ENCODE measurements at regions not wholly inside any gene's neighbourhood (a gene's known extent, or its start where the extent isn't known, plus 50 kb on each side); places are given as distances from the start of the nearest gene placed in this dataset.

DNA sequence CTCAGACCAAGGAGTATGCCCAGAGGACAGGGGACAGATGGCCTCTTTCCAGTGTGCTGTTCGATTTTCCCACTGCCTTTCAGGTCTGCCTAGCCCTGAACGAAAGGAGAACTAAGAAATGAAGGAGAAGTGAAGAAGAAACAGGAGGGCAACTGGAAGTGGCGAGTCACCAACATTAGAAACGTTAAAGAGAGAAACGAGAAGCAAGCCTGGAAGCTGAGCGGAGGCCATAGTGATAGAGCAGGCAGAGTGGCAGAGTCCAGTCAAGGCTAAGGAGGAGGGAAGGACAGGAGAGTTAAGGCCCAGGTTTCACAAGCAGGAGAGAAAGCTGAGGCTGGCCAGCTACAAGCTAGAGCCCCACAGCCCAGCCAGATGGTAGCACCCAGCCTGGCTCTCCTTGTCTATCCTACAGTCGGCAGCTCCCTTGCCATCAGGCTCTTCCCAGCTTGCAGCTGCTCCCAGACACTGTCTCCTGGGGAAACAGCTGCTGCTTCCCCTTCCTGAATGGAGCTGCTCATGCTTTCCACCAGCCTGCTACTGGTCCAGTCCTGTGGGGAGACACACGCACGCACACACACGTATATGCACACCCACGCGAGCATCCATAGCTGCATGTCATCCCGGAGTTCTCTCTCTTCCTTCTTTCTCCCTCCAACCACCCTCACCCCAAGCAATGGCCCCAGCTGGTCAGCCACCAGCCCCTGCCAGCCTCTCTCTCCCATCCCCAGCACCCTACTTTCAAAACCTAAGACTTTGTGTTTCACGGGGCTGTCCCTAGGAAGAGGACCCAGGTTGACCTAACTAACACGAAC is 139.7 kb upstream of the CCND2 start:
- DNase-seq, result no peak

DNA sequence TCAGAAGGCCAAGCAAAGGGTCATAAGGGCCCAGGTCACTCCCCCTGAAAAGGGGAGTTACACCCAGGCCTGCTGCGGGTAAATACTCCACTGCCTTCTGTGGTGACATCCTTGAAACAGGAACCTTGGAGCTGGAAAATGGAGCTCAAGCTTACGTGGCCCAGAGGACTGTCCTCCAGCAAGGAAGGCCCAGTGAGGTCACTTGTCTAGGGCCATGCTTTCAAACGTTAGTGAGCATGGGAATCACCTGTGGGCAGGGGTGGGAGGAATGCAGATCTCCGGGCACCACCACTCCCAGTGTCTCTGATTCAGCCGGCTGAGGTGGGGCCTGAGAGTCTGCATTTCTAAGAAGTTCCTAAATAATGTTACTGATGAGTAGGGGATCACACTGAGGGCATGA is 140.5 kb upstream of the CCND2 start:
- no peak for DNase-seq

DNA sequence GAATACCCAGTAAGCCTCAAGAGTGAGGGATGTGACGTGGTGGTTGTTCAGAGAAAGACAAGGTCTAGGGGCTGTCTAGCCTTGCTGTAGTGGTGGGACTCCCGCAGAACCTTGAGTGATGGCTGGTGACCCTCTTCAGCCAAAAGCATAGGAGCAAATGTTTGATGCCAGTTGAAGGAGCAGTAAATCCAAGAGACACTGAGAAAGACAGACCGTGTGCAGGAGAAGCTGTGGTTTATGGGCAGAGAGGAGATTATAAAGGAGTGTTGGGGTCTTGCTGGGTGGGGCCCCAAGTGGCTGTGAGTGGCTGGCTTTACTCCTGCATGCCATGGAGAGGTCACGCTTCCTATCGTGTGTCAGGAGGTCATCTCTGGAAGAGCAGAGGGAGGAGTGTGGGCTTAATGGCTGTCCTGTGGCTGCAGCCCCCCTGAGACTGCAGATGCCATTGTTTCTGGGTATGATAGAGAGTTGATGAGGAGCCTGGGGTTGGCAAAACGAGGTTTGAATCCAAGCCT is 152.0 kb upstream of the CCND2 start:
- DNase-seq, result no peak

DNA sequence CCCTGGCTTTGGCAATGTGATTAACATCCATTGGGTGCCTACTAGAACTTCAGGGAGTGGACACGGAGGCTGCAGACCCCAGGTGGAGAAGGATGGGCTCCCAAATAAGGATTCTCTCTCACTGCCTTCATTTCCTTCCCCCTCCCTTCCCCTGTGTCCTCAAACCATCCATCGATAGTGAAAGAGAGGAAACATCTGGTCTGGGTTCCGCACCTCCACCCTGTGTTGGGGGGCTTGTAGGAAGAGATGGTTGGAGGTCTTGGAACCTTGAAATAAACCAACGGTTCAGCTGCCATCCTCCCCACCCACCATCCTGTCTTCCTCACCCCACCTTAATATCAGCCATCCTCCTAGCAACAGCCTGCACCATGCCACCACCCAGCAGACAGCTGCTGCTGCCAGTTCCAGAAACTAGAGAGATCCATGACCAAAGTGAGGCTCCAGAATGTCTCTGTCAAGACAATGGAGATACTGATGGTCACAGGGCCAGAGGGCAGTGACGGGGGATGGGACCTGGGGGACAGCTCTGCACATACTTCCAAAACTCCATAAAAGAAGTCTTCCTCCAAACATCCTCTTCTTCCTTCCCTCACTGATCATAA is 153.1 kb upstream of the CCND2 start:
- no peak for DNase-seq

DNA sequence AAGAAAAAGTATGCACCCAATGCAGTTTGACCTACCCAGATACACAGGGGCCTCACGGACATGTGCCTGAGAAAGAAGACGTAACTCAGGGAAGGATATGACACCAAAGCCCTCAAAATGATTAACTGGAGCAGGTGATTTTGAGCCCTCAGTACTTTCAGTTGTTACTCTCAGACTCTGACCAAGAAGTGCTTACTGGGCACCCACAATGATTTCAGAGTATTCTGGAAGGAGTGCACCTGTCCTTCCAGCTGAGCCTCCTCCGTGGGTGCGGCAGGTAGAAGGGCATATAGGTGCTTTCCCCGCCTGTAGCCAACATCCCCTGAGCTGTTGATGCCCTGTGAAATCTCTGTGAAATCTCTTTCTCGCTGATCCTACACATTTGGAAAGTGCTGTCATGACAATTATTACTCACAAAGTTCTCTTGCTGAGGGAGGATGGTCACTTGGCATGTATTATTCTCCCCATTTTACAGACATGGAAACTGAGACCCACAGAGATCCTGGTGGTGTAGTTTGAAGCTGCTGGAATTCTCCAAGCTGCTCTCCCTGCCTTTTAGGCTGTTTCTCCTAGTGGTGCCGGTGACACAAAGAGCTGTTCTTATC is 154.3 kb upstream of the CCND2 start:
- no peak for DNase-seq

DNA sequence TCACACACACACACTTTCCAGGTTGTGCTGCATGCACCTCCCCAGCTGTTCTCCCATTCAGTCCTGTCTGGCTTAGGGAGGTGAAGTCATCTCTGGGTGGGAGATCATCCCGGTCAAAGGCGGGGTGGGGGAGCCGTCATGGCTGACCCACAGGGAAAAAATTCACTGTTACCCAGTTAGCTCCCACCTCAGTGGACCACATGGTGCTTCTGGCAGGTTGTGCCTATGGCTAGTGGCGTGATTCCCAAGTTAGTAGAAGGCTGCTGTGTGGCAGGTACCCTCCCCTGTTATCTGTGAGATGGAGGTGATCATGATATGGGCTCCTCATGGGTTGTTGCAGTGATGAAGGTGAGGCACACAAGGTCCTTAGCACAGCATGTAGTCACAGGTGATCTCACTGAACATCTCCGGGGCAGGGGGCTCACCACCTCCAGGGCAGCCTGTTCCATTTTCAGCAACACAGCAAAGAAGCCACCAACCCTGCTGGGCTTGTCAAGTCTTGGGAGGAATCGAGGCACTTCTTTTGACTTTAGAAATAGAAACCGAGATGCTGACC is 154.9 kb upstream of the CCND2 start:
- DNase-seq, result no peak

DNA sequence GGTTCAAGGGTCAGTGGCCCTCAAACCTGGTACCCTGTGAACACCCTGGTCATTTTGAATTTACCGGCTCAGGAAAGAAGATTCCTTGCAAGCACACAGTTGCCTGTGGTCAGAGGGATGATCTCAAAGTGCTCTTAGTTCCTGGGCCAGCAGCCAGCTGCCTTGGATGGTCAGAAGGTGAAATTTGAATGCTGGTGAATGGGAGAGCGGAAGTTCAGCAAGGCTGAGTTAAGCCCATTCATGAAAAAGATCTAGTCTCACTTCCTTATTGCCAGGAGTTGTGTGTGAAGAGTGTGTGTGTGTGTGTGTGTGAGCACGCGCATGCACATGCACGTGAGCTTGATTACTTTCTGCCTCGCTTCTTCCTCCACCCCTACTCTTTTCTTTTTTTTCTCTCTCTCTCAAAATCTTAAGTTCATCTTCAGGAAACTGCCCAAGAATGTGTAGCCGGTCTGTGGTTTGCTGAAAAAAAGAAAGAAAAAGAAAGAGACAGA is 155.5 kb upstream of the CCND2 start:
- no peak for DNase-seq

DNA sequence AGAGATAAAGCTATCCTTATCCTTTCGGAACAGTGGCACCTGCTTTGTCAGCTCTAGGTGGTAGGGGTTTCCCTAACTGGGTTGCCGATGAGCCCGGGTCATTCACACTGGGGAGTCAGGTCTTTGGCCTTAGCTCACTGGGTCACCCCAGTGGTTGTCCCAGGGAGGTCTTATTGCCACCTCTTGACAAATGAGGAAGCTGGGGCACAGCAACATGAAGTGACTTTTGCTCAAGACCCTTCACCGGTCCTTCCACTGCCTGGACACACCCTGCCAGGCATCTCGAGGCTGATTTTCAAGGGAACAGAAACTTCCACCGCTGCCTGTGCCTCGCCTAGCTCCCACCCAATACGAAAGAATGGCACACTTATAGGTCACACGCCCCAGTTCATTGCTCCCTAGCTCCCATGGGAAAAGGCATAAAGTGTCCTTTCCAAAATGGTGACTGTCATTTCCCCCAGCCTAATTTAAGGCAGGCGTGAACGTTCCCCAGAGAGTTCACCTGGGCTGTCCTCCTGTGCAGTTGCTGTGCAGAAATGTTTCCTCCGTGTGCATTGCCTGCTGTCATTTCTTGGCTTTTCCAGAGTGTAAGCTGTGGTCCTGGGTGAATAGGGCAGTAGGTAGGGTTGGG is 156.1 kb upstream of the CCND2 start:
- no peak for DNase-seq

DNA sequence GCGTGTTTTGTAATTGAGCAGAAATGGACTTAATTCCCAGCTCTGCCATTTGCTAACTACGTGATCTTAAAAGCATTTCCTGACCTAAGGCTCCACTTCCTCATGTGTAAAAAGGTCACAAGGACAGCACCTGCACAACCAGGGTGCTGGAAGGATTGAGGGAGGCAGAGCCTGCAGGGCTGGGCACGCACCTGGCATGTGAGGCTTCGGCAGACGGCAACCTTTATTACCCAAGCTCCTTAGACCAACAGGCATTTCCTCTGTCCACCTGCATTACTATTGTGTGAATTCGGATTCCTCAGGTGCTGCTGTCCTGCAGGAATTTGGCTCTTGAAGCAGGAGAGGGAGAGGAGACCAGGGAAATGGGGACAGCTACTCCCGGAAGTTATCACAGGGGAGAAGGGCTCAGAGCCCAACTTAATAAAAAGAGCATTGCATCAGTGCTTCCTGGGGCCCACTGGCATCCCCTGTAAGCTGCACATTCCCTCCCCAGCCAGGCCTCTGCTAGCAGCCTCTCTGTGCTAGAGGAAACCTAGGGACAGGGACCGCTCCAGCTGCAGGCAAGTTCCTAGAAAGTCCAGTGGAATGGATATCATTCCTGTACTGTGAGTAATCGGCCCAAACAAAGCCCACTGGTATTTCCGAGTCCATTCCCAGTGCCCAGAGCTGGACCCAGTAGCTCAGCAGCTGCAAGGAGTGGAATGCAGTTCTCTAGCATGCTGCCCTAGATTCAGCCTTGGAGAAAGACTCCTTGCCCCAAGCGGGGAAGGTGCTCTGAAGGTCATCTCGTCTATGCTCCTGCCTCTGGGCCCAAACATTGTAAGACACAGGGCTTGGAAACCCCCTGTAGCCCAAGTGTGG is 157.1 kb upstream of the CCND2 start:
- DNase-seq, result no peak

DNA sequence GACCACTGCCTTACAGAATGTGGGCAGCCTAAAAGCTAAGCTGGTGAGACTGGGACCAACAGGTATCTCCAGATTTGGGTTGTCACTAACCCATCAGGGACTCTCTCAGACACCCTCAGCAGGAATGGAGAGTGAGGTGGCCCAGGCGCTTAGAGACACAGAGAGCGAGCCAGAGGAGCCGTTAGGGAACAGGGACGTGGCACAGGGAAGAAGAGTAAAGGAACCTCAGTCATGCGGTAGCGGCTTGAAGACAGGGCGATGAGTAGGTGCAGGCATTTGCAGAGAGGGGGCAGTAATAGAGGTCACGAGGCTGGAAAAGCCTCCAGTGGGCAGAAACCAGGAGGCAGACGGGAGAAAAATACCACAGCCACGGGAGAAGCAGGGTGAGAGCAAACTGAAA is 158.0 kb upstream of the CCND2 start:
- no peak for DNase-seq

DNA sequence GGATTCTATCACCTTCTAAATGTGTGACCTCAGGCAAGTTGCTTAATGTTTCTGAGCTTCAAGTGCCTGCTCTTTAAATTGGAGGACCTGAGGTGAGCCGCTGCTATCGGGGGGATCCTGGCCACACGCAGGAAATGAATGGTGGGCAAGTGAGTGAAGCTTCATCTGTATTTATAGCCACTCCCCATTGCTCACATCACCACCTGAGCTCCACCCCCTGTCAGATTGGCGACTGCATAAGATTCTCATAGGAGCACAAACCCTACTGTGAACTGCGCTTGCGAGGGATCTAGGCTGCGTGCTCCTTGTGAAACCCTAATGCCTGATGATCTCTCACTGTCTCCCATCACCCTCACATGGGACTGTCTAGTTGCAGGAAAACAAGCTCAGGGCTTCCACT is 158.6 kb upstream of the CCND2 start:
- DNase-seq, result no peak

DNA sequence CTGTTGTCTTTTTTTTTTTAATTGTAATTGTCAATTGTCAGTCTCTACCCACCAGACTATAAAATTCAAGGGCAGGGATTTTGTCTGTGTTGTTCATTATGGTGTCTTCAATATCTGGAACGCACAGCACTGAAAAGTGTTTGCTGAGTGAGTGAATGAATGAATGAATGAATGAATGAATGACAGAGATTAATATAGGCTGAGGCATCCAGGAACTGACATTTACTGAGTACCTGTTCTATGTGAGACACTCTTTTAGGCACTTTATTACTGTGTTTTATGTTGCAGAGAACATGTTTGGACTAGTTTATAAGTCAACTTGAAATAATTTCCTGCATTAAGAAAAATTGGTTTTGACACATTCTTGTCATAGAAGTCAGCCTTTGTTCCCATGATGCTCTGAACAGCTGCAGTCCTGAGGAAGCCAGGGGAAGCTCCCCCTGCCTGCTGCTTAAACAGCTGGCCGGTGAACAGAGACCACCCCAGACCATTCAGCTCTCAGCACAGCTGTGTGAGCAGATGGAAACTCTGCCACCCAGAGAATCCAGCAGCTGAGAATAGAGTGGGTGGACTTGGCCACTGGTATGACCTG is 160.7 kb upstream of the CCND2 start:
- no peak for DNase-seq

DNA sequence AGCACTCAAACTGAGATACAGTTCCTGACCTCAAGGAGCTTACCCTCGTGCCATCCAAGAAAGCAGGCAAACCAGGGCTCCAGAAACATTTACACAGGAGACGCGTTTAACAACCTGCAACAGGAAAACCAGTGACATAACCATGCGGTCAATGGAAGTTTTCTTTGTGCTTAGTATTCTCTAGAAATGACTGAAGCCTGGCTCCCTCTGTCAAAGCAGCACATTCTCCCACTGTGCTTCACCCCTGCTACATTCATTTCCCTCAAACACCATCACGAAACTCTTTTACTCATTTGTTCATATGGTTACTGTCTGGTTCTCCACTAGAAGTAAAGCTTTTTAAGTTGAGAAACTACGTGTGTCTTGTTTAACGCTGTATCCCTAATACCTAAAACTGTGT is 161.3 kb upstream of the CCND2 start:
- DNase-seq, result no peak

DNA sequence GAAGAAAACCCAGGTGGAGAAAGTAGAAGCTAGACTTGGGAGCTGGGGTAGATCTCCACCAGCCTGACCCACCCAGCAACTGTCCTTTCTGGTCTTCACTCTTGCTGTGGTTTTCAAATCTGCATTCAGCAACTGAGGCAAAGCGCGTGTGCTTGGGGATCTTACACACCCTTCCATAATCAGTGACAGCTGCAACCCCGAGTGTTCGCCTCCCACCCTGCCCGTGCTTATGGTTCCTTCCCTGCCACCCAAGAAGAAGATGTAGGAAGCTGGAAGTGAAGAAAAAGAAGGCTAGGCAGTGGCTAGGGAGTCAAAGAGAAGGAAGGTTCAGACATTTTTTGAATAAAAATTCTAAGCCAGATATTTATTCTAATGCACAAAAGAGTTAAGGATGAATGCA is 162.6 kb upstream of the CCND2 start:
- no peak for DNase-seq

DNA sequence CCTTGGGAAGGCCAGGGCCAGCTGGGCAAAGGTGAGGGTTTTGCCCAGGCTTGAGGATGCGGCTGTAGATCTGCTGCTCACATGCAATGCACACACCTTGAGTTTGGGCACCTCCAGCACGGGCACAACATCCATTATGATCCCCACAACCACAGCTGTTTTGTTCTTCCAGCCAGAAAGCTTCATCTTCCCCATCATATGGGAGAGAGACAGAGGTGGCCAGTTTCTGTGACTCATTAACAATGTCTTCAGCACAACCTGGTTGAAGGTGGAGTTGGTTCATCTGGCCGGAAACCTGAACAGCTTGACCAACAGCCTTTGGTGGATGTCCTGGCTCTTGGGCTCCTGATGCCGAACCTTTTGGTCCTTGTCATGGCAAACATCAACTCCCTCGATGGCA is 163.7 kb upstream of the CCND2 start:
- DNase-seq, result no peak

DNA sequence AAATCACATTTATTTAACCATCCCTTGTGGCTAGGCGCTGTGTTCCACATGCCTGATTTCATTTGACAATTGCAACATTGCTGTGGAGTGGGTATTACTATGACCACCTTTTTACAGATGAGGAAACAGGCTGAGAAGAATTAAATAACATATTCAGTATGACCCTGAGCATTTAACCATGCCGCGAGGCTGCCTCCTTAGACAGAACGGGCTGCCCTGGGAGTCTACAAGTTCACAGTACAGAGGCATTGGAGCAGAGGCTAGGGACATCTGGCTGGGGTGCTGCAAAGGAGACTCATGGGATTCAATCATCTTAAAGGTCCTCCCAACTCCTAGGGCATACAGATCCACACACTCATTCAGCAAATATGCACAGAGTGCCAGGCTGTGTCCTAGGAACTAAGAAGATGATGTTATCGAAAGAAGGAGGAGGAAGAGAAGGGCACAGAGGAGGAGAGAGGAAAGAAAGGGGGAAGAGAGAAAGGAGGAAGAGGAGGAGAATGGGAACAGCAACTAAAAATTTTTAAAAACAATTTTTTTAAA is 164.7 kb upstream of the CCND2 start:
- no peak for DNase-seq

DNA sequence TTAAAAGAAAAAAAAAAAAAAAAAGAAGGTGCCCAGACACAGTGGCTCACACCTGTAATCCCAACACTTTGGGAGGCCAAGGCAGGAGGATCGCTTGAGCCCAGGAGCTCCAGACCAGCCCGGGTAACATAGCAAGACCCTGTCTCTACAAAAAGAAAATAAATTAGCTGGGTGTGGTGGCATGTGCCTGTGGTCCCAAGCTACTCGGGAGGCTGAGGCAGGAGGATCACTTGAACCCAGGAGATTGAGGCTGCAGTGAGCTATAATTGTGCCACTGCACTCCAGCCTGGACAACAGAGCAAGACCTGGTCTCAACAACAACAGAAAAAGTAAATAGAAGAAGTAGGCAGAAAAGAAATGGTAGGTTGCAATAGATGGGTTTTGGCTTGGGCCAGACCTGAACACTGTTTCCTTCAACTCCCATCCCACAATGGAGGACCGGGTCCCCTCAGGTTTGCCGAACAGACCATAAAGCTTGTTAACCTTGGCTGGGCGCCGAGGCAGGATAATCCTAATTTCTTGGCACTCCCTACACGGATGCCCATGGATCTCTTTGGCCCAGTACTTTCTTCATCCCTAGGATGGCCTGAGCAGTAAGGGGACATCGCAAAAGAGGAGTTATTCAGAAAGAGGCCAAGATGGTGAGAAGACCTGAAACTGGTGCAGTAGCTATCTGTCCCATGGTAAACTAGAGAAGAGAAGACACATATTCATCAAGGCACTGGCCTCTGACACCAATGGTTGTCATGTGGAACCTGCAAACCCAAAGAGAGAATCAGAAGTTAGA is 165.5 kb upstream of the CCND2 start:
- DNase-seq, result no peak

DNA sequence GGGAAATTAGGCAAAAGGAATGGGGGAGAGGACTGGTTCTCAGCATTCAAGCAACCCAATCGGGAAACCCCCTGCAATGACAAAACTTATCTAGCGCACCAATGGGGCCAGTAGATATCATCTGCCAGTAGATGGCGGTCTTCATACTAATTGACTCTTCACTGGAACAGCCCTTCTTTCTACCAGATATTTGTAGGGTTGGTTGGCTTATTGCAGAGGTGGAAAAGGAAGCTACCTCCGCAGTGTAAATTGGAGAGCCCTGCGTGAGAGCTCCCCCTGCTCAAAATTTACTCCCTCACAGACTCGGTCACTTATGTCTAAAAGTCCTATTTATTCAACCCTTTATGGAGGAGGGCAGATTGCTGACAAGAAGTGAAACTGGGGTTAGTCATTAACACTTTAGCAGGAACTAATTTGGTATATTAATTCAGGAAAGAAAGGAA is 166.1 kb upstream of the CCND2 start:
- no peak for DNase-seq

DNA sequence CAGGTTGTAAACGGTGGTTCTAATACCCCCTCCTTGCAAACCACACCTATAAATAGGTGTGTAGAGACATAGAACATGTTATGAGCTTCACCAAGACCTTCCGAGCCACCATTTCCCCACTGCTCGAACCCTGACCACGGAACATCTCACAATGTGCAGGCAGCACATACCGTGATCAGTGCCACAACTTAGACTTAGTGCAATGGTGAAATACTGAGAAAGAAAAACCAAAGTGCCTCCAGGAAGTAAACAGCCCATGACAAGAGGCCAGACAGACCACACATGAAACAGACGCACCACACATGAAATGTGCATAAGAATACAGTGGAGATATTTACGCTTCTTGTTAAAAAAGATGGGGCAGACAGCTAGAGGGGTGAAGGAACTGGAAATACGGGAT is 166.9 kb upstream of the CCND2 start:
- no peak for DNase-seq

DNA sequence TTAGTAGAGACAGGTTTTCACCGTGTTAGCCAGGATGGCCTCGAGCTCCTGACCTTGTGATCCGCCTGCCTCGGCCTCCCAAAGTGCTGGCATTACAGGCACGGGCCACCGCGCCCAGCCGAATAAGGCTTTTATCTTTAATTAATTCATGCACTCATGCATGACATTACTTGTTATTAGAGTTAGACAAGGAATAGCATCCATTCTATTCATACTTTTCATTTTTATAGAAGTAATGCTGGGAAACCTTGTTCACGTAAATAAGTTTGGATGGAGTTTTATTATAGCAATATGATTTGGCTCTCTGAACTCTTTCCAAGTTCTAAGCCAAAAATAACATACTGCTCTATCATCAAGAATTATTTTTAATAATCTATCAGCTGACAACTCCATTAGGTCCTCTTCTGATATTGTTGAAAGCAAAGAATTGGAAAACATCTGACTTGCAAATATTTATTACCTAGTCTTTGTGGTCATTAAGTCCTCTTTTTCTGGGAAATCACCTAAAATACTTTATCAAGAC is 168.8 kb upstream of the CCND2 start:
- DNase-seq, result no peak
